HepG2 (cell line): ENCODE measurements at regions not wholly inside any gene's neighbourhood (a gene's known extent, or its start where the extent isn't known, plus 50 kb on each side); places are given as distances from the start of the nearest gene placed in this dataset.

ENCODE experiments used
- AKNA ChIP-seq: sonication (generic); formaldehyde crosslinking; IDR thresholded peaks from 2 replicates; pipeline ENCODE4 v1.4.0; 2020; ENCODE audit warnings: missing genetic modification reagents, borderline replicate concordance
- ATF7 ChIP-seq, 2 experiments: fragments of 450-650 bp in 1 of 2; sonication (generic) in 1 of 2; formaldehyde crosslinking in 1 of 2; IDR thresholded peaks; 2 replicates each; pipeline versions ENCODE4 v1.4.0 to v1.6.1; 2016 to 2020; ENCODE audit warnings: antibody characterized with exemption in 1 of 2, mild to moderate bottlenecking in 1 of 2, missing genetic modification reagents in 1 of 2
- CREM ChIP-seq, 2 experiments: sonication (generic) in 1 of 2; formaldehyde crosslinking in 1 of 2; IDR thresholded peaks; 2 replicates each; pipeline versions ENCODE4 v1.4.0 to v1.6.1; 2016 to 2020; ENCODE audit warnings: antibody characterized with exemption in 1 of 2, mild to moderate bottlenecking in 1 of 2, missing genetic modification reagents in 1 of 2
- JUNB ChIP-seq: sonication (generic); formaldehyde crosslinking; IDR thresholded peaks from 2 replicates; pipeline ENCODE4 v1.8.0; 2022; ENCODE audit warnings: missing genetic modification reagents, mild to moderate bottlenecking, borderline replicate concordance
- TP53 ChIP-seq: sonication (generic); formaldehyde crosslinking; conservative IDR thresholded peaks from 2 replicates; pipeline ENCODE4 v1.4.0; 2020; ENCODE audit warnings: missing genetic modification reagents
- ZNF160 ChIP-seq: sonication (generic); formaldehyde crosslinking; IDR thresholded peaks from 2 replicates; pipeline ENCODE4 v1.8.0; 2022; ENCODE audit warnings: mild to moderate bottlenecking, inconsistent platforms, missing genetic modification reagents
- ZNF264 ChIP-seq: sonication (generic); formaldehyde crosslinking; IDR thresholded peaks from 2 replicates; pipeline ENCODE4 v1.4.0; 2020; ENCODE audit warnings: missing genetic modification reagents
- ZNF383 ChIP-seq: sonication (generic); formaldehyde crosslinking; IDR thresholded peaks from 2 replicates; pipeline ENCODE4 v1.4.0; 2020; ENCODE audit warnings: missing genetic modification reagents, mild to moderate bottlenecking, borderline replicate concordance
- ZNF549 ChIP-seq: sonication (generic); formaldehyde crosslinking; IDR thresholded peaks from 2 replicates; pipeline ENCODE4 v1.5.0; 2020; ENCODE audit warnings: missing genetic modification reagents
- ZNF619 ChIP-seq: sonication (generic); formaldehyde crosslinking; IDR thresholded peaks from 2 replicates; pipeline ENCODE4 v1.4.0; 2020; ENCODE audit warnings: mild to moderate bottlenecking, missing genetic modification reagents
- ZNF746 ChIP-seq: sonication (generic); formaldehyde crosslinking; IDR thresholded peaks from 2 replicates; pipeline ENCODE4 v1.8.0; 2022; ENCODE audit warnings: mild to moderate bottlenecking, missing genetic modification reagents
- TF ChIP-seq, protein P1 (sequence below): sonication (generic); IDR thresholded peaks from 2 replicates; pipeline ENCODE4 v1.6.1; 2016; ENCODE audit warnings: low read depth, borderline replicate concordance
- TF ChIP-seq, protein P2 (sequence below): sonication (generic); formaldehyde crosslinking; IDR thresholded peaks from 2 replicates; pipeline ENCODE4 v1.5.1; 2020; ENCODE audit warnings: mild to moderate bottlenecking, missing genetic modification reagents
- TF ChIP-seq, protein P3 (sequence below): sonication (generic); formaldehyde crosslinking; IDR thresholded peaks from 2 replicates; pipeline ENCODE4 v1.5.0; 2020; ENCODE audit warnings: mild to moderate bottlenecking, missing genetic modification reagents, borderline replicate concordance

DNA sequence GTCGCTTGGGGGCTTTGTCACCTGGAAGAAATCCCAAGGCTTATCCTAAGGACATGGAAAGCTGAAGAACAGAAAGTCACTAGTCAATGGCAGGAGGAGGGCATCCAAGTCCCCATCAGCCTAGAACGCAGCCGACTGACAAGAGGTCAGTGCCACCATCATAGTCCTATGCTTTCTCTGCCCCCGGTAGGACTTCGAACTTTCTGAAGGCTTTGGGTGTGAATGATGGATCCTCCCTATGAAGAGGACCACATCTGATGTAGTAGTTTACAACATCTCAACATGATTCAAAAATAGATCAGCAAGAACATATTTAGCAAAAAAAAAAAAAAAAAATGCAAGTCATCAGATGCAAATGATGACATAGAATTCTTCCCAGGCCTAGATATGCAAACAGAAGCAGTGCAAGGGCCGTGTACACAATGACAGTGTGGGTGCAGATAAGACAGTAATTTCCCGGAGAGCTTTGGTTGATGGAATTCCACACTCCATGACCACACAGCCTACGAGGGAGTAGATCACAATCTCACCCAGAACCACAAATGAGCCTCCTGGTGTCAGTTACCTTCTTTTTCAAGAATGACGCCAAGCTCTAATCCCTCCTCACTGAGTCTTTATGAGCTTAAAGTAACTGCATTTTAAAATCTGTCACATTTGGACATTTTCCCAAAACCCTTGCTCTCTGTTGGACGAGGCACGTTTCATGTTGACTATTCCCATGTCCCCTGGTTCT is 88.2 kb downstream of the PSMG1 start (continued):
- TF ChIP-seq, protein P1, sequence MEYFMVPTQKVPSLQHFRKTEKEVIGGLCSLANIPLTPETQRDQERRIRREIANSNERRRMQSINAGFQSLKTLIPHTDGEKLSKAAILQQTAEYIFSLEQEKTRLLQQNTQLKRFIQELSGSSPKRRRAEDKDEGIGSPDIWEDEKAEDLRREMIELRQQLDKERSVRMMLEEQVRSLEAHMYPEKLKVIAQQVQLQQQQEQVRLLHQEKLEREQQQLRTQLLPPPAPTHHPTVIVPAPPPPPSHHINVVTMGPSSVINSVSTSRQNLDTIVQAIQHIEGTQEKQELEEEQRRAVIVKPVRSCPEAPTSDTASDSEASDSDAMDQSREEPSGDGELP = peak; percentile 60; the same call in 1 of the 2 replicates
- TF ChIP-seq ZNF619 (CRISPR knock-in tag) (no peak), CREM (IDR thresholded peaks at IDR 0.05) (peak; percentile 93), CREM (CRISPR knock-in tag; IDR thresholded peaks at IDR 0.05) (no peak), ZNF549 (CRISPR knock-in tag) (no peak), TP53 (CRISPR knock-in tag) (0 out of 2 replicates have a peak, but pooled peaks have one; percentile 30), AKNA (no peak), ZNF383 (CRISPR knock-in tag) (no peak), ZNF746 (CRISPR knock-in tag) (no peak), JUNB (CRISPR knock-in tag) (no peak), ZNF160 (no peak), ATF7 (IDR thresholded peaks at IDR 0.05) (peak; percentile 68), ATF7 (CRISPR knock-in tag; IDR thresholded peaks at IDR 0.05) (peak; percentile 55; the same call in 1 of the 2 replicates), ZNF264 (CRISPR knock-in tag) (peak; percentile 64)
- TF ChIP-seq, protein P2, sequence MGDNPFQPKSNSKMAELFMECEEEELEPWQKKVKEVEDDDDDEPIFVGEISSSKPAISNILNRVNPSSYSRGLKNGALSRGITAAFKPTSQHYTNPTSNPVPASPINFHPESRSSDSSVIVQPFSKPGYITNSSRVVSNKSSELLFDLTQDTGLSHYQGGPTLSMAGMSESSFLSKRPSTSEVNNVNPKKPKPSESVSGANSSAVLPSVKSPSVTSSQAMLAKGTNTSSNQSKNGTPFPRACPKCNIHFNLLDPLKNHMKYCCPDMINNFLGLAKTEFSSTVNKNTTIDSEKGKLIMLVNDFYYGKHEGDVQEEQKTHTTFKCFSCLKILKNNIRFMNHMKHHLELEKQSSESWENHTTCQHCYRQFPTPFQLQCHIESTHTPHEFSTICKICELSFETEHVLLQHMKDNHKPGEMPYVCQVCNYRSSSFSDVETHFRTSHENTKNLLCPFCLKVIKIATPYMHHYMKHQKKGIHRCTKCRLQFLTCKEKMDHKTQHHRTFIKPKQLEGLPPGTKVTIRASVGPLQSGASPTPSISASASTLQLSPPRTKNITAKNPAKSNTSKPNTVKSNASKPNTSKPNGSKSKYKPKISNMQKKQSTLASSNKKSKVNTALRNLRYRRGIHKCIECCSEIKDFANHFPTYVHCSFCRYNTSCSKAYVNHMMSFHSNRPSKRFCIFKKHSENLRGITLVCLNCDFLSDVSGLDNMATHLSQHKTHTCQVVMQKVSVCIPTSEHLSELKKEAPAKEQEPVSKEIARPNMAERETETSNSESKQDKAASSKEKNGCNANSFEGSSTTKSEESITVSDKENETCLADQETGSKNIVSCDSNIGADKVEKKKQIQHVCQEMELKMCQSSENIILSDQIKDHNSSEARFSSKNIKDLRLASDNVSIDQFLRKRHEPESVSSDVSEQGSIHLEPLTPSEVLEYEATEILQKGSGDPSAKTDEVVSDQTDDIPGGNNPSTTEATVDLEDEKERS (CRISPR knock-in tag) = peak; percentile 78; the same call in 1 of the 2 replicates
- TF ChIP-seq, protein P3, sequence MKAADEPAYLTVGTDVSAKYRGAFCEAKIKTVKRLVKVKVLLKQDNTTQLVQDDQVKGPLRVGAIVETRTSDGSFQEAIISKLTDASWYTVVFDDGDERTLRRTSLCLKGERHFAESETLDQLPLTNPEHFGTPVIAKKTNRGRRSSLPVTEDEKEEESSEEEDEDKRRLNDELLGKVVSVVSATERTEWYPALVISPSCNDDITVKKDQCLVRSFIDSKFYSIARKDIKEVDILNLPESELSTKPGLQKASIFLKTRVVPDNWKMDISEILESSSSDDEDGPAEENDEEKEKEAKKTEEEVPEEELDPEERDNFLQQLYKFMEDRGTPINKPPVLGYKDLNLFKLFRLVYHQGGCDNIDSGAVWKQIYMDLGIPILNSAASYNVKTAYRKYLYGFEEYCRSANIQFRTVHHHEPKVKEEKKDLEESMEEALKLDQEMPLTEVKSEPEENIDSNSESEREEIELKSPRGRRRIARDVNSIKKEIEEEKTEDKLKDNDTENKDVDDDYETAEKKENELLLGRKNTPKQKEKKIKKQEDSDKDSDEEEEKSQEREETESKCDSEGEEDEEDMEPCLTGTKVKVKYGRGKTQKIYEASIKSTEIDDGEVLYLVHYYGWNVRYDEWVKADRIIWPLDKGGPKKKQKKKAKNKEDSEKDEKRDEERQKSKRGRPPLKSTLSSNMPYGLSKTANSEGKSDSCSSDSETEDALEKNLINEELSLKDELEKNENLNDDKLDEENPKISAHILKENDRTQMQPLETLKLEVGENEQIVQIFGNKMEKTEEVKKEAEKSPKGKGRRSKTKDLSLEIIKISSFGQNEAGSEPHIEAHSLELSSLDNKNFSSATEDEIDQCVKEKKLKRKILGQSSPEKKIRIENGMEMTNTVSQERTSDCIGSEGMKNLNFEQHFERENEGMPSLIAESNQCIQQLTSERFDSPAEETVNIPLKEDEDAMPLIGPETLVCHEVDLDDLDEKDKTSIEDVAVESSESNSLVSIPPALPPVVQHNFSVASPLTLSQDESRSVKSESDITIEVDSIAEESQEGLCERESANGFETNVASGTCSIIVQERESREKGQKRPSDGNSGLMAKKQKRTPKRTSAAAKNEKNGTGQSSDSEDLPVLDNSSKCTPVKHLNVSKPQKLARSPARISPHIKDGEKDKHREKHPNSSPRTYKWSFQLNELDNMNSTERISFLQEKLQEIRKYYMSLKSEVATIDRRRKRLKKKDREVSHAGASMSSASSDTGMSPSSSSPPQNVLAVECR (CRISPR knock-in tag) = peak; percentile 32; the same call in 1 of the 2 replicates
